Stimulated activated CD4-positive, alpha-beta T cell treated with anti-CD3 and anti-CD28 coated beads, Interleukin-2, amount 100 ng/mL, for 24 hours (primary cell): ENCODE measurements at regions not wholly inside any gene's neighbourhood (a gene's known extent, or its start where the extent isn't known, plus 50 kb on each side); places are given as distances from the start of the nearest gene placed in this dataset.

ENCODE experiments used
- DNase-seq, 2 donors: peaks; one replicate each; pipeline ENCODE4 v3.0.0-alpha.2; 2020

DNA sequence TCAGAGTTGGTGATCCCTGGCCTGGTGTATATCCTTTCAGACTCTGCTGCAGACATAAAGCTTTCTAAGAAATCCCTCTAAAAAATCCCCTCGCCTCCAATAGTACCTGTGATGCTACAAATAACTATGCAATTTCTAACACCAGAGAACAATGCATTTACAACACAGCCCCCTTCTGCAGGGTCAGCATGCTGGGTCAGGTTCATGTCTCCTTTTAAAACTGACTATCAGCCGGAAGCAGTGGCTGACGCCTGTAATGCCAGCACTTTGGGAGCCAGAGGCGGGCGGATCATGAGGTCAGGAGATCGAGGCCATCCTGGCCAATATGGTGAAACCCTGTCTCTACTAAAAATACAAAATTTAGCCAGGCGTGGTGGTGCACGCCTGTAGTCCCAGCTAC is 77.0 kb upstream of the SPATA12 start:
- DNase-seq = no peak

DNA sequence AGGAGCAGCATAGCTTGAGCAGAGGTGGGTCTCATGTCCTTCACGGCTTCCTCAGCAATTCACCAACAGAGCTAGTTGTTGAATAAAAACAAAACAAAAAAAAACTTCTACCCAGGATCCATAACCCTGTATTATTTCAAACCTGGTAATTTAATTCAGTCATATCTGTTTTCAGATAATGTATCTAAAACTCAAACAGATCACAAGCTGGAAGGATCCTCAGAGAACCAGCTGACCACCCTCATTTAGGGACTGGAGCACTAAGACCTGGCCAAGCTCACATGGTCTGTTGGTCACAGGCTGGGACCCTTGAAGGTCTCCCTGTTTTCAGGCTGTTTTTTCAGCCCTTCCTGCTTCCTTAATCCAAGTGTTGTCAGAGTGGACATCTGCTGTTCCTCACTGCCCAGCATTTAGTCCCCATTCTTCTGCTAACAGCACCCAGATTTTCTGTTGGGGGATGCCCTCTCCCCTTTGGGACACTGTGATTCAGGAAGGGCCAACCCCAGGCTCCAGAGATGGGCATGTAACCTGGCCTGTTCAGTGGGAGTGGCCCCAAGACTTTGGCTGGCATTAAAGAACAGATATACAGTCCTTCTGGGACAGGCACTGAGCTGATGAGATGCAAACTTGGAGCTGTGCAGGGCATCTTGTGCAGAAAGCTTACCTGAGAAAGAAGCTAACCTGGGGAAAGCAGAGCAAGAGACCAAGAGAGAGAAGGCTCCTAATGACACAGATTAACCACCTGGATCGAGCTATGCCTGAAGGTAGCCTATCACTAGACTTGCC is 78.8 kb upstream of the SPATA12 start:
- no peak for DNase-seq

DNA sequence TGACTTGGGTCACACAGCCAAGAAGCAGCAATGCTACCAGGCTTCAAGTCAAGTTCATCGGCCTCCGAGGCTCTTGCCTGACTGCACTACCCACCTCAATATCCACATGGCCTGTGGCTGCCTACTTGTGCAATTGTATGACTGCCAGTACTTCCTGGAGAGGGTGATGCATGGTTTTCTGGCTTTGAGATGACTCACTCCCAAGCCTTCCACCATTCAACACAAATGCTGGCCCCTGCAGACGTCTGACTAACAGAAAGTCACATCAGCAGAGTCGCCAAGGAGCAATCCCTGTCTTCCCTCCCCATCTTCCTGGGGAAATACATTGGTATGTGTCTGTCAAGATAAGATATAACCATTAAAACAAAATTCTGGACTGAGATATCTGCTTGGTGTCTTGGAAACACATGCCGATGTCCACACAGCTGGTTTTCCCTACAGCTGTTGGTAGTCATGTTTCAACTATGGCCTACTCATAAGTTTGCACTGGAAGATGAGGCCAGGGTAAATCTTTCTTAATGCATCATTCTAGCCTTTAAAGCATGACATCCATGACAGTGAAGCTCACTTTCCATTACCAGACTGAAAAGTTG is 79.6 kb upstream of the SPATA12 start:
- peak; percentile 60 to 62 for DNase-seq

DNA sequence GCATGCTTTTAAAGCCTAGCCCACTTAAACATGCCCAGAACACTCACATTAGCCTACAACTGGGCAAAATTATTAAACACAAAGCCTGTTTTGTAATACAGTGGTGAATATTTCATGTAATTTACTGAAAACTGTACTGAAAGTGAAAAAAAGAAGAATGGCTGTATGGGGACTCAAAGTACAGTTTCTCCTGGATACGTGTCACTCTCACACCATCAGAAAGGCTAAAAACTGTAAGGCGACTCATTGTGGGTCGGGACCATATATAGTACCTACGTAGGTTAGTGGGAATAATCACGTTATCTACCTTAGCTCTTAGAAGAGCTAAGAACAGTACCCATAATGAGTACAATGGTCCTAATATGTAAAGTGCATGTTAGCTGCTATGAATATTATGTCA is 80.2 kb upstream of the SPATA12 start:
- no peak for DNase-seq

DNA sequence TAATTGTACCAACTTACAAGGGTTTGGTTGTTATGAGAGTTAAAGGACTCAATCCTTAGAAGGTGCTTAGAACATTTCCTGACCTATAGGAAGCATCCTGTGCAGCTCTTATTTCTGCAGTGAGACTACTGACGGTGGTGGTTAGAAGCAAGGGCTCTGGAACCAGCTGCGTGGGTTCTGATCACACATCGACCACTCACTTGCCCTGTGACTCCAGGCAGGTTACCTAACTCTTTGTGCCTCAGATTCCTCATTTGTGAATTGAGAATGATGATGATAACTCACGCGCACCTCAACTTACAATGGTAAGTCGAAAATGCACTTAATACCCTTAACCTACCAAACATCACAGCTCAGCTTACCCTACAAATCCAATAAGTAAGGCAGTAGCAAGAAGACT is 80.7 kb upstream of the SPATA12 start:
- no peak for DNase-seq

DNA sequence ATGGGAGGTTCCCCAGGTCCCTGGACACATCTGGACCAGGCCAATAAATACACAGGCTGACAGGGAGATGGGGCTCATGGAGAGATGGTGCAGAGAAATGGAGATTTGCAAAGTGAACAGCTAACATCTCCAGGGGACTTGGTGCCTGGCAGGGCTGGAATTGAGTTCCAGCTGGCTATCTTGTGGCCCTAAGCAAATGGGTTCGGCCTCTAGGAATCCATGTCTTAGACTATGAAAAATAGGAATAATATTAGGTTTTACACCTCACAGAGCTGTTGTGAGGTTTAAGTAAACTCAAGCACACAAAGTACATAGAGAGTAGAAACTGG is 82.9 kb upstream of the SPATA12 start:
- no peak for DNase-seq

DNA sequence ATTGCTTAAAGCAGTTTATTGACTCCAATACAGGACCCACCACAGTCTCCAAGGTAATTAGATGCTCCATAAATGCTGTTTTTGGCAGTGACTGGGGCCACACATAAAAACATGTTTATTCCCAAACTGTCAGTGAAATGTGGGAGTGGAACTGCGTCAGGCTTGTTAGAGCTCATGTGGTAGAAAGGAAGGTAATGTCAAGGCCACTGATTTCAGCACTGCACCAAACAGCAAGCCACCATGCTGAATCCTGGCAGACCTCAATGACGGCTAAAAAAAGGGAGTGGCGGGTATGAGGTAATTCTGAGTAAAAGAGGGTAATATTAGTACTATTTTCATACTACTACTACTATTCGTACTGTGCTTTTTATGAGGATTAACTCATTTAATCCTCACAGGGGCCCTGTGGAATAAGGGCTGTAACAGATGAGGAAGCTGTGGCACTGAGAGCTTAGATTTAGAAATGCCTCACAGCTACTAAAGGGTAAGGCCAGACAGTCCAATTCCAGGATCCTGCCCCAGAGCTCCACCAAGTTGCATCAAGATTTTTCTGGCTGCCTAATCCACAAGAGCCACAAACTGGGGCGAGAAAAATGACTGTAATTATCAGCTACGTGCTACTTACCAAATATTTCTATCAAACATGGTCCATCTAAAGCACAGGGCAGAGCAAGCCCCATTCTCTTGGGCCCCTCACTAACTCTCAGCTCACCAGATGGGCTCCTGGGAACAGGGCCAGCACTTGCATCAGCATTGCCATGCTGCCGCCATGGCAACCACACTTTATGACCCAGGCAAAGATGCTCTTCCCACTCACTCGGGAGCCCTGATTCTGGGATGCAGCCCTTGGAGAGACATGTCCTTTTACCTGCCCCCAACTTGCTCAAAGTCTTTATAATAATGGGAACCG is 83.6 kb upstream of the SPATA12 start:
- DNase-seq = no peak

DNA sequence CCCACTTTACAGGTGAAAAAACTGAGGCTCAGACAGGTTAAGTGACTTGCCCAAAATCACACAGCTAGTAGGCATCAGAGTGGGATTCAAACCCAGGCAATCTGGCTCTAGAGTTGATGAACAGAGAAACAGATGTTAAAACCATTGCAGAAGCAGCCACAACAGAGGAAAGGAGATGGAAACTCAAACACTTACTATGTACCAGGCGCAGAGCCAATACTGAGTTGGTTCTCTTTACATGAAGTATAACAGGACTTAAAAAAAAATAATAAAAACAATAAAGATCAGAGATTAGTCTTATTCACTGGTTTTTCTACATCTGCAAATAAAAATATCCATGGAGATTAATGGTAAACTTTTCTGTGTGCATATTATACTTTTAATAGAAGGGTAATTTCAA is 84.9 kb upstream of the SPATA12 start:
- no peak for DNase-seq

DNA sequence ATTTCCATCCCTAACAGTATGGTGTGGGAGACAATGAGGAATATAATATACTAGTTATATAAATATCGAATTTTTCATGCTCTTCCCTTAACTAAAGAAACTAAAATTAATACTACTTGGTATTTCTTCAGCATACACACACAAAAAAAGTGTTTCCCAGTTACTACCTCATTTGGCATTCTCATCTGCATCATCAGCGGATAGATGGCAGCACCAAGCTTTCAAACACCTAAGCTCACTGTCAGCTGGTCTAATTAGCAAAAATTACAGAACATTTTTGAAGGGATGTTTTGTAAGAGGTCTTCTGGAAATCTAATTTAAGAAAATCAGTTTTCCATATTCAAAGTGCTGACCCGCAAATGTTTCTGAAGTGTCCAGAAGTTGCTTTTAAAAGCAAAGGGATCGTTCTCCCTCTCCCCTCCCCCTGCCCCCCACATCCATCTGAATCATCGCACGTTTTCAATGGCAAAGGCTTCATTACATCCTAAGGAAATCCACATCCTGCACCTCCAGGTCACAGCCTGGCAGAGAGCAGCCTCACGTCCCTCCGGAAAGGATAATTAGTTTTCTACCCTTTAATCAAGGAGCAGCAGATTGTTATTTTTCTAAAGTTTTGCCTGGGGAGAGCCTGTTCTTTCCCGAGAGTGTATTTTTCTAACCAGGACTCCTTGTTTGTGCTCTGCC is 86.1 kb upstream of the SPATA12 start:
- no peak for DNase-seq

DNA sequence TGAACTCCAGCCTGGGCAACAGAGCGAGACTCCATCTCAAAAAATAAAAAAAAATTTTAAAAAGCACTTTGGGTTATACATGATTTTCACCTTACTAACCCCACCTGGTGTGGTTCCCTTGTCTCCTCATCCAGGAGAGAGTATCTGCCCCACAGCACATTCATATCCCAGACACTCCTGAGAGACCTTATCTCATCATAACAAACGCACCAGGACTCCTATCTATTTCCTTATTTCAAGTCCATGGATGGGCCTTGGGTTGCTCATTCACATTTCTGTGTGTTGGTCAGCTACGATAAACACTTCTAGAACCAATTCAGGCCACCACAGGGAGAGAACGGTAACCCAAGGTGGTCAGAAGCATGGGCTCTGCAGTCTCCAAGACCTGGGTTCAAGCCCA is 88.6 kb upstream of the SPATA12 start:
- DNase-seq = no peak

DNA sequence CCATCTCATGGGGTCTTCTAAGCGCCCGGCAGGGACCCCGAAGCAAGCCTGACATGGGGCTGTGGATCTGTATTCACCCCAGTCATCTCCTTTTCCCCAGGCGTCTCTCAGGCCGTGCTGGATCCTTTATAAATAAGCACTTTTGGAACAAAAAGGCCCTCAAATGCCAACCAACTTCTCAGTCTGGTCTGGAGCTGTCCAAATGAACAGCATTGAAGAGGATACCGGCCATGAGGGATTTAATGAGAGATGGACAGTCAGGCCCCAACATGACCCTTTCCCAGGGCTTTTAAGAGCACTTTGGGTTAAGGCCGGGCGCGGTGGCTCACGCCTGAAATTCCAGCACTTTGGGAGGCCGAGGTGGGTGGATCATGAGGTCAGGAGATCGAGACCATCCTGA is 89.2 kb upstream of the SPATA12 start:
- no peak for DNase-seq

DNA sequence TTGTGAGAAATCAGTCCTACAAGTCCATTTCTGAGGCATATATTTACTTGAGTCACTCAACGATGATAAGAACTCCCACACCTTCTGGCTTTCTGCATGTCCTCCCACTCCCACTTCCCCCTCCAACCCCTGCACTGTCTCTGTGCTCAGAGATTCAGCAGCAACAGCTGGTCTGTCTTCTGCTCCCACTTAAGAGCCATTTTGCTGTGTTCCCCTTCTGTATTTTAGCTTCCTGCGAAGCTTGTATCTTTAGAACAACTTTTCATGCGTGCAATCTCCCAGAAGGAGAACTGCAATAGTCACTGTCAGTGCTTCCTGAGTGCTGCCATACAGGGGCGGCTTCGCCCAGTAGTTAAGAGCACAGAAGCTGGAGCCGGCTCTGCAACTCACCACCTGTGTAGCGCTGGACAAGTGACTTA is 90.0 kb upstream of the SPATA12 start:
- DNase-seq = no peak

DNA sequence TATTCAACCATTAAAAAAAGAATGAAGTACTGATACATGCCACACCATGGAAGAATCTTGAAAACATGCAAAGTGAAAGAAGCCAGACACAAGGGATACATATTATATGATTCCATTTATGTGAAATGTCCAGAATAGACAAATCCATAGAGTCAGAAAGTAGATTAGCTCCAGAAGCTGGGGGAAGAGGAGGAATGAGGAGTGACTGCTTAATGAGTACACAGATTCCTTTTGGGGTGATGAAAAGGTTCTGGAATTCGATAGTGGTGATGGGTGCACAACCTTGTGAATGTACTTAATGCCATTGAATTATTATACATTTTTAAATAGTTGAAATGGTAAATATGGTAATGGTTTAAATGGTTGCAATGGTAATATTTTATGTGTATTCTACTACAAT is 90.6 kb upstream of the SPATA12 start:
- no peak for DNase-seq

DNA sequence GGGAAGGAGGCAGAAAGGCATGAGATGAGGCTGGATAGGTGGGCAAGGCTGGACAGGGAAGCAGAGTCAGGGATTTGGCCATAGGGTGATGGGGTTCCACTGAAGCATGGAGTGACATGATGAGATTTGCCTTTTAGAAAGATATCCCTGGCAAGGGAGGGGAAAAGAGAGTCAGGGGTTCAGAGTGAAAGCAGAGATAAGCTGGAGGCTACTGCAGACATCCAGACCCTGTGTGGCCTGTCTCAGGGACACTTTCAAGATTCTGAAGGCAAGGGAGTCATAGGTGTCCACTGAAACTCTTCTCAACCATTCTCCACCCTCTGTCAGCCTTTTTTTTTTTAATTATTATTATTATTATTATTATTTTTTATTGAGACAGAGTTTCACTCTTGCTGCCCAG is 94.0 kb upstream of the SPATA12 start:
- DNase-seq = no peak

DNA sequence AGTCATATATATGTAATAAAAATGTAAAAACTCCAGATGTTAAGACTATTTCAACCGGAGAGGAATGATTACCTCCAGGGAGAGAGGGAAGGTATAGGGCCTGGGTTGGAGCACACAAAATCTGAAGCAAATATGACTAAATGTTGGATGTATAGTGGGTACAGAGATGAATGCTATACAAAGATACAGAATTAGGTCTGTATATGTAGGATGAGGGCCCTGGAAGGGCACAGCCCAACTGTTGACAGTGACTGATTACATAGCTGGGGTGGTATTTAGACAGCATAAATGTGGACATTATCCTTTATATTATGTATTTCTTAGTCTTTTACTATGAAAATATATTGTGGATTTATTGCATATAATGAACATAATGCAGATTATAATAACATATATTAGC is 94.4 kb upstream of the SPATA12 start:
- DNase-seq = no peak

DNA sequence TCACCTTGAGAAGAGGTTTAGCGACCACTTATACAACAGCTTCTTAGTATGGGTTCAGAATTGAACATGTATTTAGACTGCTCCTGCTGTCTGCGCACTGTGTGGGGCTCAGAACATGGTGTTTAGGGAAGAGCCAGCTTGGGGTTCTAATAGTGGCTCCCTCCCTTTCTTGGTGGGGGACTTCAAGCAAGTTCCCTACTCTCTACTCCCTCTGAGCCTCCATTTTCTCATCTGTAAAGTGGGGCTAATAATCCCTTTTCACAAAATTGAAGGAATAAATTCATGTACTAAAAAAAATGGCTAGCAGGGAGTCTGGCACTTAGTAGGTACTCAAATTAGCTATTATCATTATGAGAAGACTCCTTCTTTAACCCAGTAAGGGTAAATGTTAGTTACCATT is 97.5 kb upstream of the SPATA12 start:
- DNase-seq = no peak

DNA sequence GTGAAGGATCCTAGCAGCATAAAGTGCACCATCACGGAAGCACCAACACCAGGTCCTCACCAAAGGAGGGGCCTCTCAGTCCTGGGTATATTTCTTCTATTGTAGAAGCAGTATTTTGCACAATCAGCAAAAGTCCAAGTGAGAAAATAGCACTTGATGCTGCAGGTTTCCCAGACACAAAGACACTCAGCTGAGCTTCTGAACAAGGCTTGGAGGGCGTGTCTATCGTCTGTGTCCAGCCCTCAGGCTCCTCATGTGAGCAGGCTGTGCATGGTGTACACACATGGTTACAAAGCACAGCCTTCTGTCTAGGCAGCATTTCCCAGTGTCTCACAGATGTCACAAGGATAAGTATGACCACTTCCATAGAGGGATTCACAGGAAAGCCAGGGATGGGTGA is 98.3 kb upstream of the SPATA12 start:
- DNase-seq = no peak

DNA sequence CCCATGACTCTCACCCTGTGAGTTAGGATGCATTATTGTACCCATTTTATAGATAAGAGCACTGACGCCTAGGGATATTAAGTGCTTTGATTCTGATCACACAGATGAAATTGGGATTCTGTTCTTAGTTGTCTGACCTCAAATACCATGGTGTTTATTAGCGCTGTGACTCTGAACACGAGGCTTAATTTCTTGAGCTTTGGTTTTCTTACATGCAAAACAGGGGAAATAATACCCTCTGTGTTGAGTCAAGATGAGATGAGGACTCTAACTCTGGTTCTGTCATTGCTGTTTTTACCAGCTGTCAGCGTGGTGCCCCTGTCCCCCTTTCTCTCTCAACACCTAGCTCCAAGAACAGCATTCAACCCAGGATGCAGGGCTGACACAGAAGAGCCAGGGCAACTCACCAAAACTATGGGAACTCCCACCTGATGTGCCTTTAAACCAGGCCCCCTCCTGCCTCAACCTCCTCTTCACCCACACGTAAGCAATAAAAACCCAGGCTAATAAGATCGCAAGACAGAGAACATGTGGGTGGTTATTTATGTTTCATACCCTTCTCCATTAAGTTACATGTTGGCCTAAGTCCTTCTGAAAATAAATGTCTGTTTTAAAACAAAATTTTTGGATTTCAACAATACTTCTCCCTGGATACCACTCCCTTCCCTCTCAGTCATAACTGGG is 100.1 kb upstream of the SPATA12 start:
- DNase-seq = peak in 1 of 2 donors; percentile 7

DNA sequence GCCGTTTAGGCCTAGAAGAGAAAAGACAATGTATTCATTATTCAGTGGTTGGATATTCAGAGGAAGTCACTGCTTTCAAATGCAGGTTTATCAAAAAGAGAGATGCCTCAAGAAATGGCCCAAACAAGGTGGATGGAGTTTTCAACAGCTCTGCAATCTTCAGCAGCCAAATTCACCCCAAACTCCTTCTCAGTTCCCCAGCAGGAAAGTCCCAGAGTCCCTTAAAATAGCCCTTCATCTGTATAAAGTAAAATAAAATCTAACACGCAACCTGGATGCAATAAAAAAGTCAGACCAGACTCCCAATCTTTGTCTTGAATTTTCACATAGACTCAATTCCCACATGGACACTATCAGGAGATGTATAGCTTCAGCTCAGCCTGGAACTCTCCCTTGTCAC is 101.6 kb upstream of the SPATA12 start:
- DNase-seq = no peak

DNA sequence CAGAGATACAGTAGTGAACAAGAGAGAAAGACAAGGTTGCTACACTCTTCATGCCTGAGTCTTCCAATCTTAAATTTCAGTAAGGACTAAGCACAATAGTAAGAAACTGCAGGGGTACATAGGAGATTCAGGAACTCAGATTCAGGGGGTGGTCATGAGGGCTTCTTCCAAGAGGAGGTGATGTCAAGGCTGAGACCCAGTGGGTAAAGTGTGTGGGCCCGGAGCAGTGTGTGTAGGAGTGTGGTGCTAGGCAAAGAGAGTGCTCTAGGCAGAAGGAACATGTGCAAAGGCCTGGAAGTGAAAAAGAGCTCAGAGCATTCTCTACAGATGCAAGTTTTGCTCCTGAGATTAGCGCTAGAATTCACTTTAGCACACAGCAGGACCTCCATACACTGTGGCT is 102.9 kb upstream of the SPATA12 start:
- no peak for DNase-seq

DNA sequence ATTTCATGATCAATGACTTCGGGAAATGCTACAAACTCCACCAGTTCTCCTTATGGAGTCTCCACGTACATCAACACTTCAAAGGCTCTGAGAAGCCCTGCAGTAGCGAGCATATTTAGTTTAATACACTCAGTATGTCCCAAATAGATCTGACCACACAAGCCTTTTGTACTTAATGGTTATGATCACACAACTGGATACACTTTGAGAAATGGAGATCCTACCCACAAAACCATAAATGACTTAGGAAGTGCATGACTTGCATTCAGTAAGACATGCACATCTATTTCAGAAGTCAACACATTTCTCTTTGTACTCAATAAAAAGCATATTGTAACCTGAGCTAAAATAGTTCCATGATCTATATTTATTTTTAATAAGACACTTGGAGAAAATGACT is 103.6 kb upstream of the SPATA12 start:
- no peak for DNase-seq

DNA sequence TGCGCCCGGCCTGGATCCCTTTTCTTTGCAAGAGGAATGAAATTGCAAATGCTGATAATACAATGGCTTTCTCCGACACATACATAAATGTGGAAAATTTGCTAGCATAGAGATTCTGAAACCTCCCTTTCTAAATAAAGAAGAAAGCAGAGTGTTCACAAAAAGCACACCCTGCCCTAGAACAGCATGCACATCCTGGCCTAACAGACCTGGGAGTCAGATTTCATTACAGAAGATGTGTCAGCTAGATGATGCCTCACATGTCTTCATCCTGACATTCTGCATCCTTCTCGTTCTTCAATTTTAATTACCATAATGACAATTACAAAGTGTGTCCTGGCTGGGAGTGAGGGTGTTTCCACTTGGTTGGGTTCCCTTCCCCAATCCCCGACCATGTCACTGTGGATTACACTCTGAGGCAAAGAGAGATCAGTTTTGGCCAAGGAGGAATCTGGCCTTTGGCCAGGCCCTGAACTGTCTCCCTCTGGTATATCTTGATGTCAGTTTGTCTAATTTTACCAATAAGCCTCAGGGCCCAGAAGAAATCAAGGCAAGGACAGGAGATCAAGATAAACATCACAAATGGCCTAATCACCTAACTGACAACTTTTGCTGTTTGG is 104.9 kb upstream of the SPATA12 start:
- DNase-seq = no peak
